Small intestine (tissue), 7 donors: ENCODE measurements at regions not wholly inside any gene's neighbourhood (a gene's known extent, or its start where the extent isn't known, plus 50 kb on each side); places are given as distances from the start of the nearest gene placed in this dataset.

Experiments used
- DNase-seq, 2 donors: peaks; one replicate each; pipeline versions ENCODE4 v3.0.0 to v3.0.0-alpha.2; 2013
- FAIRE-seq: peaks from 2 replicates; lab custom pipeline; 2012; peaks lifted over from hg19 to GRCh38; lab: Jason Lieb, UNC
- H3K27ac ChIP-seq, 3 donors: one replicate each; pipeline ENCODE4 v1.5.1; 2013; ENCODE audit warnings: low read length in 2 of 3, mild to moderate bottlenecking in 2 of 3, control low read depth in 1 of 3, inconsistent platforms in 1 of 3, low read depth in 1 of 3, moderate library complexity in 1 of 3
- H3K27me3 ChIP-seq, 3 donors: one replicate each; pipeline ENCODE4 v1.6.1; 2013; ENCODE audit warnings: low read length in 3 of 3, inconsistent platforms in 1 of 3; ENCODE audit not compliant: control insufficient read depth in 3 of 3, insufficient read depth in 3 of 3
- H3K36me3 ChIP-seq, 3 donors: one replicate each; pipeline ENCODE4 v1.6.1; 2013; ENCODE audit warnings: low read length in 3 of 3, inconsistent platforms in 1 of 3, low read depth in 1 of 3, mild to moderate bottlenecking in 1 of 3, moderate library complexity in 1 of 3; ENCODE audit not compliant: control insufficient read depth in 3 of 3, insufficient read depth in 2 of 3
- H3K4me1 ChIP-seq, 3 donors: one replicate each; pipeline ENCODE4 v1.6.1; 2013; ENCODE audit warnings: low read length in 2 of 3, inconsistent platforms in 1 of 3, low read depth in 1 of 3, mild to moderate bottlenecking in 1 of 3, moderate library complexity in 1 of 3; ENCODE audit not compliant: control insufficient read depth in 3 of 3, insufficient read depth in 2 of 3
- H3K4me3 ChIP-seq, 3 donors: one replicate each; pipeline ENCODE4 v1.5.1; 2013; ENCODE audit warnings: low read length in 3 of 3, control low read depth in 1 of 3, inconsistent platforms in 1 of 3, low read depth in 1 of 3, mild to moderate bottlenecking in 1 of 3, moderate library complexity in 1 of 3
- H3K9me3 ChIP-seq, 2 donors: one replicate each; pipeline ENCODE4 v1.6.1; 2013; ENCODE audit warnings: low read depth in 1 of 2, low read length in 1 of 2; ENCODE audit not compliant: control insufficient read depth in 2 of 2, insufficient read depth in 1 of 2
- WGBS, 3 donors: extraction: QIAGEN DNeasy Blood & Tissue Kit; methylation state at CpG; one replicate each; pipeline ENCODE4 v1.1.7; 2013; 5-methylcytosine and 5-hydroxymethylcytosine counted together
- donor health status: healthy with polysubstance abuse.
- donor health status: control.
- donor health status: control.
- donor health status: Bipolar disorder and iron deficiency.
- donor health status: healthy.

DNA sequence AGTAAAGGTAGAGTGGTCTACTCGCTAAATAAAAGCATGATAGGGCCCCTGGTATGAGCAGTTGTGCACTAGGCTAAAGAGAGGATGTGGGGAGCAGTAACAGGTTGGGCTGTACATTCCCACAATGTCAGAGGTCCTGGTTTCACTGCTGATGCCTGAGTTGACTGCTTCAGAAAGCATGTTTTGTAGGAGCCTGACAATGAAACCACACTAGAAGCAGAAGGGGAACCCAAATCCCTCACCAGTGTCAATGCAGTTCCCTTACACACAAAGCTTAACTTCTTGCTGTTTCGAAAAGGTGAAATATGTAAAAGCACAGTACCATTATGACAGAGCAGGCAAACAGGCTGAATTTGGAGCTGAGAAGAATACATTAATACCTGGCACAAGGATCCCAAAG is 291.7 kb upstream of the KYNU start:
- DNase-seq: no peak
- no peaks in the 10 kb centered on the region for H3K4me1 ChIP-seq
- no peak for FAIRE-seq
- WGBS, 3 donors: 81 to 83% (median 82%) methylated on average over 2 of the region's 2 CpGs
- H3K4me3 ChIP-seq: no peak overlapping the region
- no peaks in the 10 kb centered on the region for H3K36me3 ChIP-seq
- H3K27me3 ChIP-seq: no peaks in the 10 kb centered on the region
- H3K27ac ChIP-seq: no peak overlapping the region
- H3K9me3 ChIP-seq: no peaks in the 10 kb centered on the region

DNA sequence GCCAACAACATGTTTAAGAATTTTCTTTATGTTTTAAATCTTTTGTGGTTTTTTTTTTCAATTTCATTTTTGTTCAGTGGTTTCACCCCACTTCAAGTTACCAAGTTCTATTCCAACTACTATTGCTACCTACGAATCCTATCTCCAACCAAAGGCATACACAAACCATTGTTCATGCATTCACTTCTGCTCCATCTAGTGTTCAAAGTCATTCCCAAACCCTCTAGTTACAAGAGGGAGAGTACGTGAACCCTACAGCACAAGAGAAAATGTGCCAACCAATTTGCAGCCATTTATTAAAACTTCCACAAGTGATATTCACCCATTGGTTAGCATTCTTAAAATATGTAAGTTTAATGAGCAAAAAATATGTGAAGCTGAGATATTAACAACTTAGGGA is 295.1 kb upstream of the KYNU start:
- no peaks in the 10 kb centered on the region for H3K27me3 ChIP-seq
- no peak overlapping the region for H3K27ac ChIP-seq
- no peak overlapping the region for H3K4me3 ChIP-seq
- no peaks in the 10 kb centered on the region for H3K4me1 ChIP-seq
- DNase-seq: no peak
- 57 to 75% (median 58%) methylated on average over 2 of the region's 2 CpGs for WGBS, 3 donors
- no peaks in the 10 kb centered on the region for H3K36me3 ChIP-seq
- no peak for FAIRE-seq
- H3K9me3 ChIP-seq: no peaks in the 10 kb centered on the region

- DNase-seq (no peak), FAIRE-seq (no peak)
- H3K36me3 ChIP-seq: no peaks in the 10 kb centered on the region
- H3K9me3 ChIP-seq: no peaks in the 10 kb centered on the region
- no peaks in the 10 kb centered on the region for H3K4me1 ChIP-seq
- H3K27me3 ChIP-seq: no peaks in the 10 kb centered on the region
- H3K4me3 ChIP-seq: no peak overlapping the region
- no peak overlapping the region for H3K27ac ChIP-seq
- 0 to 38% (median 11%) methylated on average over 1 of the region's 1 CpG for WGBS, 3 donors
Measured at GRCh38 chr2:142581491-142581890, 296.0 kb upstream of the KYNU start.

GRCh38 chr2:142580691-142581090 is 296.8 kb upstream of the KYNU start:
- WGBS, 3 donors: 85 to 90% (median 87%) methylated on average over 5 of the region's 5 CpGs
- no peak overlapping the region for H3K4me3 ChIP-seq
- H3K4me1 ChIP-seq: no peaks in the 10 kb centered on the region
- no peaks in the 10 kb centered on the region for H3K9me3 ChIP-seq
- FAIRE-seq (no peak), DNase-seq (no peak)
- H3K36me3 ChIP-seq: no peaks in the 10 kb centered on the region
- H3K27ac ChIP-seq: no peak overlapping the region
- no peaks in the 10 kb centered on the region for H3K27me3 ChIP-seq

DNA sequence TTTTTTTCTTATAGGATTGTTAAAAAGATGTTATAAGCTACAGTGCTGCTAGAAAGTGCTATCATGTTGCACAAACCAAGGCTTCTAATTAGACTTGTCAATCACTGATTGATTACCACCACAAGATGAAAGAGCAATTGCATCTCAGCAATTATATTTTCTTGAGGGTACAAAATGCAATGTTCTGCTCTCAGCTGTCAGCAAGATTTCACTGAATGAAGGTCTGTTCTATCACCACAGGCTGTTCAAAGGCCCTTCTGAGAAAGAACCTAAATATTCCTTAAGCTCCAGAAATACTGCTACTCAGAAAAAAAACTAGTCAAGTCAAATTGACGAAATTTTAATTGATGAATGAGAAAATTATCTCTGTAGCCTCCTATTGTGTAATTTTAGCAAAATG is 301.9 kb upstream of the KYNU start:
- no peaks in the 10 kb centered on the region for H3K9me3 ChIP-seq
- H3K36me3 ChIP-seq: no peaks in the 10 kb centered on the region
- no peak overlapping the region for H3K27ac ChIP-seq
- WGBS, 3 donors: 23 to 43% (median 26%) methylated on average over 1 of the region's 1 CpG
- DNase-seq: no peak
- no peaks in the 10 kb centered on the region for H3K27me3 ChIP-seq
- no peak overlapping the region for H3K4me3 ChIP-seq
- FAIRE-seq: no peak
- H3K4me1 ChIP-seq: no peaks in the 10 kb centered on the region

- H3K9me3 ChIP-seq: no peaks in the 10 kb centered on the region
- FAIRE-seq: no peak
- H3K4me3 ChIP-seq: no peak overlapping the region
- H3K27me3 ChIP-seq: no peaks in the 10 kb centered on the region
- no peaks in the 10 kb centered on the region for H3K4me1 ChIP-seq
- no peaks in the 10 kb centered on the region for H3K36me3 ChIP-seq
- no peak overlapping the region for H3K27ac ChIP-seq
- DNase-seq: no peak
Measured at GRCh38 chr2:142574388-142574787, 303.1 kb upstream of the KYNU start.

- Histone ChIP-seq H3K27me3 (no peaks in the 10 kb centered on the region), H3K27ac (no peak overlapping the region), H3K4me1 (no peaks in the 10 kb centered on the region), H3K36me3 (no peaks in the 10 kb centered on the region), H3K4me3 (no peak overlapping the region), H3K9me3 (no peaks in the 10 kb centered on the region)
- WGBS, 3 donors: 74 to 86% (median 75%) methylated on average over 5 of the region's 5 CpGs
- DNase-seq (no peak), FAIRE-seq (no peak)
Measured at GRCh38 chr2:142572346-142573132, 304.9 kb upstream of the KYNU start.

DNA sequence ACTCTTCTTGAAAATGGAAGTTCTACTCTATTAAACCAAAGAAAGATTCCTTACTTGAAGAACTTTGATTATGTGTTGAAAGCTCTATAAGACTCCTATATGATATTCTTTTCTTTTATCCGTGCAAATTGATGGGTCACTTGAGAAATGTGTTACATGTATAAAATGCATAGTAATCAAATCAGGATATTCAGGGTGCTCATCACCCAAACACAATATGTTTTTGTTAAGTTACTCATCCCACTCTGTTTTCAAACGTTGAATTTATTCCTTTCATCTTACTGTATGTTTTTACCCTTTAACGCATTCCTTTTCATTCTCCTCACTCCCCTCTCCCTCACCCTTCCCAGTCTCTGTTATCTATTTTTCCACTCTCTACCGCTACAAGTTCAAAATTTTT is 305.5 kb upstream of the KYNU start:
- DNase-seq (no peak), FAIRE-seq (no peak)
- Histone ChIP-seq H3K4me3 (no peak overlapping the region), H3K27ac (no peak overlapping the region), H3K4me1 (no peaks in the 10 kb centered on the region), H3K9me3 (no peaks in the 10 kb centered on the region), H3K27me3 (no peaks in the 10 kb centered on the region), H3K36me3 (no peaks in the 10 kb centered on the region)
- WGBS, 3 donors: 68 to 84% (median 80%) methylated on average over 4 of the region's 4 CpGs

- DNase-seq (no peak), FAIRE-seq (no peak)
- H3K27ac ChIP-seq: no peak overlapping the region
- H3K36me3 ChIP-seq: no peaks in the 10 kb centered on the region
- H3K4me3 ChIP-seq: no peak overlapping the region
- no peaks in the 10 kb centered on the region for H3K4me1 ChIP-seq
- peaks cover 0 to 5% of the 10 kb centered on the region in 2 donors for H3K9me3 ChIP-seq
- no peaks in the 10 kb centered on the region for H3K27me3 ChIP-seq
- 81 to 86% (median 86%) methylated on average over 8 of the region's 8 CpGs for WGBS, 3 donors
Measured at GRCh38 chr2:142562900-142563299, 314.6 kb upstream of the KYNU start.
